Uterus (tissue), 3 donors: ENCODE measurements at regions not wholly inside any gene's neighbourhood (a gene's known extent, or its start where the extent isn't known, plus 50 kb on each side); places are given as distances from the start of the nearest gene placed in this dataset.

Experiments used
- DNase-seq, 2 donors: peaks; one replicate each; pipeline ENCODE4 v3.0.0-alpha.2; 2019 to 2020
- H3K27ac ChIP-seq, 2 donors: fragments of 200-600 bp; sonication (generic); 1 replicate in 1 of 2; 2 replicates in 1 of 2; pipeline ENCODE4 v1.5.1; 2016 to 2018
- H3K27me3 ChIP-seq, 2 donors: fragments of 200-600 bp; sonication (generic); one replicate each; pipeline ENCODE4 v1.5.1; 2018 to 2019; ENCODE audit warnings: control low read depth in 1 of 2
- H3K36me3 ChIP-seq, 2 donors: fragments of 200-600 bp; sonication (generic); one replicate each; pipeline ENCODE4 v1.5.1; 2019; ENCODE audit warnings: control low read depth in 1 of 2
- H3K4me1 ChIP-seq, 2 donors: fragments of 200-600 bp; sonication (generic); one replicate each; pipeline ENCODE4 v1.5.1; 2018 to 2019; ENCODE audit warnings: control low read depth in 1 of 2
- H3K4me3 ChIP-seq, 2 donors: fragments of 200-600 bp; sonication (generic); 1 replicate in 1 of 2; 2 replicates in 1 of 2; pipeline ENCODE4 v1.5.1; 2018 to 2019; ENCODE audit warnings: mild to moderate bottlenecking in 1 of 2
- H3K9me3 ChIP-seq, 2 donors: fragments of 200-600 bp; sonication (generic); one replicate each; pipeline ENCODE4 v1.5.1; 2019; ENCODE audit warnings: control low read depth in 1 of 2
- CTCF ChIP-seq, 4 experiments: fragments of 200-600 bp in 2 of 4; fragments of 450-650 bp in 2 of 4; sonication (generic) in 2 of 4; IDR thresholded peaks; one replicate each; pipeline ENCODE4 v1.5.1; 2016 to 2019; ENCODE audit warnings: antibody characterized with exemption in 4 of 4, mild to moderate bottlenecking in 2 of 4, moderate library complexity in 1 of 4
- POLR2A ChIP-seq, 2 donors: fragments of 450-650 bp; IDR thresholded peaks; one replicate each; pipeline ENCODE4 v1.6.1; 2016; ENCODE audit warnings: antibody characterized with exemption in 2 of 2, mild to moderate bottlenecking in 1 of 2, moderate library complexity in 1 of 2
- intact Hi-C: fragments of 100-400 bp; cut with DNase I; formaldehyde crosslinking; loops from one replicate; pipeline ENCODE4 v1.15.1; 2023; ENCODE audit warnings: low total_unique reads
- donor health status: DM: yes; HTN: yes; CAD: no.

DNA sequence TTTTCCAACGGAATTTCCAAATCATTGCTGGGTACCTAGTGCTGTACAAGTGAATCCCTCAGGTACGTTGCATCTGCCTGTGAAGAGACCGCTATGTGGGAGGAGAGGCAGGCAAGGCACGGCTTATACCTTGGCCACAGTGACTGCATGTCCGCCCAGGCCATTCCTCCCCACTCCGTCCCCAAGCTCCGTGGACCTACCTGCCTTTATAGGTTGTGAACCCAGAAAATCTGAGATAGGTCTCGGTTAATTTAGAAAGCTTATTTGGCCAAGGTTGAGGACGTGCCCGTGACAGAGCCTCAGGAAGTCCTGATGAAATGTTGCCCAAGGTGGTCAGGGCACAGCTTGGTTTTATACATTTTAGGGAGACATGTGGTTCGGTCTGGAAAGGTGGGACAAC lies 218.5 kb upstream of the TSHZ3 start:
- no peaks in the 10 kb centered on the region for H3K36me3 ChIP-seq
- intact Hi-C loops = no loop called here
- TF ChIP-seq POLR2A (IDR thresholded peaks at IDR 0.05) (no peak), CTCF (IDR thresholded peaks at IDR 0.05) (no peak)
- H3K4me1 ChIP-seq = no peaks in the 10 kb centered on the region
- H3K27ac ChIP-seq = no peak overlapping the region
- no peak overlapping the region for H3K4me3 ChIP-seq
- no peak for DNase-seq
- H3K9me3 ChIP-seq = no peaks in the 10 kb centered on the region
- no peaks in the 10 kb centered on the region for H3K27me3 ChIP-seq

- TF ChIP-seq CTCF (IDR thresholded peaks at IDR 0.05) (no peak), POLR2A (IDR thresholded peaks at IDR 0.05) (no peak)
- H3K4me1 ChIP-seq = no peaks in the 10 kb centered on the region
- no peaks in the 10 kb centered on the region for H3K27me3 ChIP-seq
- H3K9me3 ChIP-seq = no peaks in the 10 kb centered on the region
- intact Hi-C loops = no loop called here
- H3K4me3 ChIP-seq = no peak overlapping the region
- H3K36me3 ChIP-seq = no peaks in the 10 kb centered on the region
- no peak overlapping the region for H3K27ac ChIP-seq
- DNase-seq = no peak
These were observed 219.5 kb upstream of the TSHZ3 start for GRCh38 chr19:31568724-31569123.

GRCh38 chr19:31570718-31571117 lies 221.5 kb upstream of the TSHZ3 start:
- no peak for TF ChIP-seq CTCF (IDR thresholded peaks at IDR 0.05)
- TF ChIP-seq POLR2A (IDR thresholded peaks at IDR 0.05) = no peak
- Histone ChIP-seq H3K27me3 (no peaks in the 10 kb centered on the region), H3K4me1 (no peaks in the 10 kb centered on the region), H3K9me3 (no peaks in the 10 kb centered on the region), H3K36me3 (no peaks in the 10 kb centered on the region), H3K4me3 (no peak overlapping the region), H3K27ac (no peak overlapping the region)
- intact Hi-C loops = no loop called here
- DNase-seq = no peak

GRCh38 chr19:31572102-31572975 lies 223.1 kb upstream of the TSHZ3 start:
- Histone ChIP-seq H3K27ac (no peak overlapping the region), H3K4me1 (no peaks in the 10 kb centered on the region), H3K9me3 (no peaks in the 10 kb centered on the region), H3K4me3 (no peak overlapping the region), H3K36me3 (no peaks in the 10 kb centered on the region), H3K27me3 (no peaks in the 10 kb centered on the region)
- no peak for DNase-seq
- intact Hi-C loops = no loop called here
- TF ChIP-seq CTCF (IDR thresholded peaks at IDR 0.05) (no peak), POLR2A (IDR thresholded peaks at IDR 0.05) (no peak)

DNA sequence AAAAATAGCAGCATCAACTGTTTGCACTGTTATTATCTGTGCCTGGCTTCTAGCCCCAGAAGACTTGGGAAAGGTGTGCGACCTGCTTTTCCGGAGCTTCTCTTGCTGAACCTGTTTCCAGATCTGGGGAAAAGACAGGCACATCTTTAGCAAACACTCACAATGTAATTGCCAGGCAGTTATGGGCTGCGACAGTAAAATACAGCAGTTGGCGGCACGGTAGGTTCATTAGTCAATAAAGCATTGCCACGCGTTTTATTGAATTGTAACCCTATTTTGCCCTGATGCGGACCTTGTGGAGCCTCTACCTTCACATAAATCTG lies 223.7 kb upstream of the TSHZ3 start:
- Histone ChIP-seq H3K4me3 (no peak overlapping the region), H3K27me3 (no peaks in the 10 kb centered on the region), H3K4me1 (no peaks in the 10 kb centered on the region), H3K9me3 (no peaks in the 10 kb centered on the region), H3K27ac (no peak overlapping the region), H3K36me3 (no peaks in the 10 kb centered on the region)
- no peak for DNase-seq
- intact Hi-C loops = no loop called here
- no peak for TF ChIP-seq POLR2A (IDR thresholded peaks at IDR 0.05)
- TF ChIP-seq CTCF (IDR thresholded peaks at IDR 0.05) = no peak
